ENCODE measurements at regions not wholly inside any gene's neighbourhood (a gene's known extent, or its start where the extent isn't known, plus 50 kb on each side); places are given as distances from the start of the nearest gene placed in this dataset.

GRCh38 chr7:136179154-136179553 lies 202.0 kb upstream of the MTPN start:
- Mint-ChIP-seq H3K36me3 (ENCODE audit: low read depth) (no peaks in the 10 kb centered on the region), H3K9me3 (peaks cover 4% of the 10 kb centered on the region), H3K4me3 (no peak overlapping the region), H3K27me3 (no peaks in the 10 kb centered on the region), H3K27ac (no peak overlapping the region), H3K4me1 (peaks cover 12% of the 10 kb centered on the region)
- peak; percentile 85 for ATAC-seq
- no peak for DNase-seq

- DNase-seq (no peak), ATAC-seq (no peak)
- Mint-ChIP-seq H3K9me3 (no peaks in the 10 kb centered on the region), H3K4me3 (no peak overlapping the region), H3K27ac (no peak overlapping the region), H3K4me1 (peaks cover 6% of the 10 kb centered on the region), H3K27me3 (no peaks in the 10 kb centered on the region), H3K36me3 (ENCODE audit: low read depth) (no peaks in the 10 kb centered on the region)
These were observed 197.4 kb upstream of the MTPN start for GRCh38 chr7:136174477-136175125.

GRCh38 chr7:136173874-136174273 lies 196.7 kb upstream of the MTPN start:
- peaks cover under 1% of the 10 kb centered on the region for H3K4me1 Mint-ChIP-seq
- no peak overlapping the region for H3K4me3 Mint-ChIP-seq
- no peak overlapping the region for H3K27ac Mint-ChIP-seq
- no peaks in the 10 kb centered on the region for H3K9me3 Mint-ChIP-seq
- H3K27me3 Mint-ChIP-seq: no peaks in the 10 kb centered on the region
- DNase-seq: no peak
- H3K36me3 Mint-ChIP-seq (ENCODE audit: low read depth): no peaks in the 10 kb centered on the region
- ATAC-seq: no peak

- H3K9me3 Mint-ChIP-seq: no peaks in the 10 kb centered on the region
- H3K4me1 Mint-ChIP-seq: no peaks in the 10 kb centered on the region
- no peaks in the 10 kb centered on the region for H3K36me3 Mint-ChIP-seq (ENCODE audit: low read depth)
- no peaks in the 10 kb centered on the region for H3K27me3 Mint-ChIP-seq
- no peak overlapping the region for H3K27ac Mint-ChIP-seq
- DNase-seq: no peak
- ATAC-seq: no peak
- no peak overlapping the region for H3K4me3 Mint-ChIP-seq
These were observed 194.1 kb upstream of the MTPN start for GRCh38 chr7:136171233-136171632.

DNA sequence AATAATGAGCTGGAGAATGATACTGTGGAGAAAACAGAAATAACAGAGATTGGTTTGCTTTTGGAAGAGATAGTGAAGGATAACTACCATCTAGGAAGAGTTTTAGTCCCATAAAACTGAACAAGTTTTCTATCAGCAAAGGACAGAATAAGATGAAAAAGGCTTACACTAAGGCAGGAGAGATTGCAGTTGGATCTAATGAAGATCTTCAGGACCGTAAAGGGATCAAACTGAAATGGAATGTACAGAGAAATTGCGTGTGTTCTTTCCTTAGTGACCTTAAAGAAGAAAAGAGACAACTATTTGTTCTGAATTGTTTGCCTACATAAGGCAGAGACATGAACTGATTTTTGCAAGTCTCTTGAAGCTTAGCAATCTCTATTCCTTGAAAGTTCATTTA lies 191.7 kb upstream of the MTPN start:
- Mint-ChIP-seq H3K27ac (no peak overlapping the region), H3K9me3 (no peaks in the 10 kb centered on the region), H3K36me3 (ENCODE audit: low read depth) (no peaks in the 10 kb centered on the region), H3K4me1 (no peaks in the 10 kb centered on the region), H3K4me3 (no peak overlapping the region), H3K27me3 (no peaks in the 10 kb centered on the region)
- ATAC-seq: no peak
- DNase-seq: no peak

GRCh38 chr7:136167991-136168390 lies 190.8 kb upstream of the MTPN start:
- DNase-seq (no peak), ATAC-seq (no peak)
- Mint-ChIP-seq H3K27ac (no peak overlapping the region), H3K4me3 (no peak overlapping the region), H3K36me3 (ENCODE audit: low read depth) (no peaks in the 10 kb centered on the region), H3K4me1 (no peaks in the 10 kb centered on the region), H3K27me3 (no peaks in the 10 kb centered on the region), H3K9me3 (no peaks in the 10 kb centered on the region)

DNA sequence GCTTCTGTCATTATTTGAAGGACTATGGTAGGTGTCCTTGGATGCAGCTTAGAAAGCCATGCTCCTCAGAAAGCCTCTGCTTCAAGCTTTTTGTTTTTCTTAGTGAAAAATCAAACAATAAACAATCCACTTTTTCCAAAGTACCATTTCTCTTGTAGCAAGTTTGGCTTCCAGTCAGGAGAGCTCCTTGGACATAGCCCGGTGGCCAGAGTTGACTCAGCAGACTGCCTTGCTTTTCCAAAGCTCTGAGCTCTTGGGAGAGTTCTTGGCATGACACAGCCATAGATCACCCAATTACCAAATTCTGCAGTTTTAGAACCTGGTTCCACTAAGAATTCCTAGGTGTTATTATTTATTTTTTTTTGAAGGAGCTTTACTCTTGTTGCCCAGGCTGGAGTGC lies 189.4 kb upstream of the MTPN start:
- Mint-ChIP-seq H3K4me1 (no peaks in the 10 kb centered on the region), H3K36me3 (ENCODE audit: low read depth) (no peaks in the 10 kb centered on the region), H3K9me3 (no peaks in the 10 kb centered on the region), H3K27me3 (no peaks in the 10 kb centered on the region), H3K4me3 (no peak overlapping the region), H3K27ac (no peak overlapping the region)
- no peak for ATAC-seq
- DNase-seq: no peak

DNA sequence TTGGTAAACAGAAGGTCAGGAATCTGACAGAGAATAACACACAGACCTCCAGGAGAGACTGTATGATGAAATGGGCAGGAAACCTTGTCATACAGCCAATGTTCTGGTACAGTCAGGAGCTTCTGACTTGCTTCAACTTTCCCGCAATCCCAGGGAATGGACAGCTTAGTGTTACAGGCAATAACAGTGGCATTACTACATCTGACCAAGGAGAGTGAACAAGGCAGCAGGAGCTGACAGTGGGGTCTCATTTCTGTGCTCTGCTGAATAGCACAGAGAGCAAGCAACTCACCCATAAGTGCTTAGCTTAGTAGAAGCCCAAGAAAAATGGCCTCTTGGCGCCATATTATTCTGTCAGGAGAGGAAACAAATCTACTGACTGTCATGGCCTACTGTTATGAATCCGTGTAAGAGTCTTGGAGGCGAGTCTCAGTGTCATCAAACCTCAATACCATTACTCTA lies 186.2 kb upstream of the MTPN start:
- H3K27ac Mint-ChIP-seq: no peak overlapping the region

GRCh38 chr7:136150311-136150710 lies 173.2 kb upstream of the MTPN start:
- Mint-ChIP-seq H3K9me3 (no peaks in the 10 kb centered on the region), H3K36me3 (ENCODE audit: low read depth) (no peaks in the 10 kb centered on the region), H3K27ac (no peak overlapping the region), H3K4me3 (no peak overlapping the region), H3K4me1 (no peaks in the 10 kb centered on the region), H3K27me3 (peaks cover 2% of the 10 kb centered on the region)
- DNase-seq: no peak
- ATAC-seq: no peak

More for the DNA sequence above, 186.2 kb upstream of the MTPN start:
- Mint-ChIP-seq H3K9me3 (peaks cover 3% of the 10 kb centered on the region), H3K27me3 (no peaks in the 10 kb centered on the region), H3K36me3 (ENCODE audit: low read depth) (no peaks in the 10 kb centered on the region), H3K4me1 (no peaks in the 10 kb centered on the region), H3K4me3 (no peak overlapping the region)
- ATAC-seq: no peak
- DNase-seq: no peak

GRCh38 chr7:136148920-136149319 lies 171.8 kb upstream of the MTPN start:
- no peaks in the 10 kb centered on the region for H3K36me3 Mint-ChIP-seq (ENCODE audit: low read depth)
- ATAC-seq: no peak
- no peak overlapping the region for H3K27ac Mint-ChIP-seq
- no peak for DNase-seq
- no peak overlapping the region for H3K4me3 Mint-ChIP-seq
- H3K9me3 Mint-ChIP-seq: no peaks in the 10 kb centered on the region
- H3K27me3 Mint-ChIP-seq: peaks cover 2% of the 10 kb centered on the region
- no peaks in the 10 kb centered on the region for H3K4me1 Mint-ChIP-seq

DNA sequence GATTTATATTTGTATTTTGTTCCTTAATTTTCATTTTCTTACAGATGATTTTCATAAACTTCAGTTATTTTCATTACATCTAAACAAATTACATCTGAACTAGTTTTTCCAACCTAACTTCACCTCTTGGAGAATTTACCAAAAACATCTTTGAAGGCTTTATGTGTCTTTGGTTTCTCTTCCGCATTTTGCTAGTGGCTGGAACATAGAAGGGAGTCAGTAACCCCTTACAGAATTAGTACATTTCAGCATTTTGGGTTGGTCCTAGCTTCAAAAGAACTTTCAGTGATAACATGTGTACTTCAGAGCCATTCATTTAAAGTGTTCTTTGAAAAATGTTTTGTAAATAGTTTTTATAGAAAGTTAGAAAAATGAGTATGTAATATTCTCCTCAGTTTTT lies 169.8 kb upstream of the MTPN start:
- Mint-ChIP-seq H3K27me3 (peaks cover 2% of the 10 kb centered on the region), H3K9me3 (no peaks in the 10 kb centered on the region), H3K4me3 (no peak overlapping the region), H3K27ac (no peak overlapping the region), H3K36me3 (ENCODE audit: low read depth) (no peaks in the 10 kb centered on the region), H3K4me1 (no peaks in the 10 kb centered on the region)
- no peak for DNase-seq
- ATAC-seq: no peak

DNA sequence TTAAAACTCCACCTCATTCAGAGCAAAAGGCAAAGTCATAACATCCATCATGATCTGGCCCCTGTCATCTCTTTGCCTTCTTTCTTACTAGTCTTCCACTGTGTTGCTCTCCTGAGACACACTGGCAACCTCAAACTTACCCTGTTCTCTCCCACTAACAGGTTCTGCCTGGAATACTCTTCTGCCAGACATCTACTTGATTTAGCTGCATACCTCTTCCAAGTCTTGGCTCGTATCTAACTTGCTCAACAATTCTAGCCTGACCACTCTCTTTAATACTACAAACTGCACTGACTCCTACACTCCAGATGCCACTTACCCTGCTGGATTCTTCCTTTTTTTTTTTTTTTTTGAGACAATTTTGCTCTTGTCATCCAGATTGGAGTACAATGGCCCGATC lies 167.0 kb upstream of the MTPN start:
- no peak overlapping the region for H3K27ac Mint-ChIP-seq
- H3K9me3 Mint-ChIP-seq: no peaks in the 10 kb centered on the region
- no peaks in the 10 kb centered on the region for H3K4me1 Mint-ChIP-seq
- no peaks in the 10 kb centered on the region for H3K36me3 Mint-ChIP-seq (ENCODE audit: low read depth)
- DNase-seq (no peak), ATAC-seq (no peak)
- H3K4me3 Mint-ChIP-seq: no peak overlapping the region
- H3K27me3 Mint-ChIP-seq: peaks cover 2% of the 10 kb centered on the region

- H3K36me3 Mint-ChIP-seq (ENCODE audit: low read depth): no peaks in the 10 kb centered on the region
- DNase-seq: no peak
- no peak overlapping the region for H3K27ac Mint-ChIP-seq
- peaks cover 1% of the 10 kb centered on the region for H3K27me3 Mint-ChIP-seq
- ATAC-seq: no peak
- no peak overlapping the region for H3K4me3 Mint-ChIP-seq
- H3K9me3 Mint-ChIP-seq: no peaks in the 10 kb centered on the region
- H3K4me1 Mint-ChIP-seq: no peaks in the 10 kb centered on the region
These were observed 166.1 kb upstream of the MTPN start for GRCh38 chr7:136143271-136143670.

GRCh38 chr7:136142583-136142982 lies 165.4 kb upstream of the MTPN start:
- no peaks in the 10 kb centered on the region for H3K4me1 Mint-ChIP-seq
- no peak for ATAC-seq

GRCh38 chr7:136140469-136140868 lies 163.3 kb upstream of the MTPN start:
- Mint-ChIP-seq H3K9me3 (no peaks in the 10 kb centered on the region), H3K36me3 (ENCODE audit: low read depth) (no peaks in the 10 kb centered on the region), H3K27ac (no peak overlapping the region), H3K4me3 (no peak overlapping the region), H3K27me3 (no peaks in the 10 kb centered on the region), H3K4me1 (no peaks in the 10 kb centered on the region)
- DNase-seq (no peak), ATAC-seq (no peak)

More at GRCh38 chr7:136142583-136142982, 165.4 kb upstream of the MTPN start:
- Mint-ChIP-seq H3K27ac (no peak overlapping the region), H3K9me3 (no peaks in the 10 kb centered on the region), H3K27me3 (no peaks in the 10 kb centered on the region), H3K36me3 (ENCODE audit: low read depth) (no peaks in the 10 kb centered on the region), H3K4me3 (no peak overlapping the region)
- DNase-seq: no peak

DNA sequence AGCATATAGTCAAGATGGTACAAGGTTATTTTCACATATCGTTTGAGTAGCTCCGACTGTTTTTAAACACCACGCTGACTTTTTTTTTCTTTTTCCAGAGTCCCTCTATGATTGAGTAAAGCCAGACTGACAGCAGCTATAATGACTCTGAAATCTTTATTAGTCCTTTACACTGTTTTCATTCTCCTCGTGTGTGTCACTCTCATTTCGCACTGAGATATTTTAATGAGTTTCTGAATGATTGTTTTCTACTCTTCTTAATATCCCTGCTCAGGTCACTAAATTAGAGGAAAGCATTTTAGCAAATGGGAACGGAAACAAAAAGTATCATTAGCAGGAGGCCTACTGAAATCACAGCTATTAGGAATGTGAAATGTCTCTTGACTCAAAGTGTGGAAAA lies 162.3 kb upstream of the MTPN start:
- H3K9me3 Mint-ChIP-seq: no peaks in the 10 kb centered on the region
- no peak overlapping the region for H3K27ac Mint-ChIP-seq
- H3K36me3 Mint-ChIP-seq (ENCODE audit: low read depth): no peaks in the 10 kb centered on the region
- no peaks in the 10 kb centered on the region for H3K4me1 Mint-ChIP-seq
- no peak for DNase-seq
- no peaks in the 10 kb centered on the region for H3K27me3 Mint-ChIP-seq
- no peak overlapping the region for H3K4me3 Mint-ChIP-seq
- ATAC-seq: no peak
